Activated CD4-positive, CD25-positive, alpha-beta regulatory T cell treated with anti-CD3 and anti-CD28 coated beads, Interleukin-2, amount 50 U/mL, for 16 hours (primary cell): ENCODE measurements at regions not wholly inside any gene's neighbourhood (a gene's known extent, or its start where the extent isn't known, plus 50 kb on each side); places are given as distances from the start of the nearest gene placed in this dataset.
"Not testable (repeated sequence)": the region's sequence is repeated elsewhere in the genome, so short reads cannot be mapped to it uniquely, and the experiment has no call there.

ENCODE experiments used
- DNase-seq: peaks from one replicate; pipeline ENCODE4 v3.0.0-alpha.2; 2020; ENCODE audit warnings: low read depth, low spot score

- DNase-seq, result no peak
These were observed 240.0 kb downstream of the AACS start for GRCh38 chr12:125305231-125305630.

DNA sequence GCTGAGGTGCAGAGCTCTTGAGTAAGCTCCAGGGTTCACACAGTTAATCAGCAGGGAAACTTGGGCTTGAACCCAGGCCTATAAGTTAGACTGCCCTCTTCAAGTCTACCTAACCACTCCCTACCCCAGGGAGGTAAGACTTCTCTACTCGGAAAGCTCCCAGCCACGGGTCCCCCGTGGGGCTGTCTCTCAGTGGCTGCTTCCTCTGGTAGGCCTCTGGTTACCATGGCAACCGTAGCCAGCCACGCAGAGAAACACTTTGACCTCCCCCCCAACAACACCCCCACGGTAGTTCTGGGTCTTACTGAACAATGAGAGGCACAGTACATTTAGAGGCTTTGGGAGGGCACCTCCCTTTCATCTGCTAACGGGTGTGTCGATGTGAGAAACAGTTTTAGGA, 245.2 kb downstream of the AACS start:
- no peak for DNase-seq

DNA sequence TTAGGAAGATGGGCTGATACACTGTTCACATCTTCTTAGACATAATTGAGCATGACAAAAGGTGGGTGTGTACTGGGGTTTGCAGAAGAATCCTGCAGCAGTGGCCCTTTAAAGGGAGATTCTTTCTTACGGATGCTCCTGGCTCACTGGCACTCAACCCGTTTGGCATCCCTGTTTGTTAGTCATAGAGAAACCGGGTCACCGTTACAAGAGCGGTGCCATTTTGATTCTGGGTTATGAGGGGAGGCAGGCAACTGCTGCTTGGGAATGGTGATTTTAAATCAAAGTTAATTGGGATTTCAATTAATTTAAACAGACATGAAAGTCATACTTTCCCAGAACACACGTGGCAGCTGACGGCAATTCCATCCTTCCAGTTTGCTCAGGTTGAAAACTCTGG, 245.8 kb downstream of the AACS start:
- no peak for DNase-seq

DNA sequence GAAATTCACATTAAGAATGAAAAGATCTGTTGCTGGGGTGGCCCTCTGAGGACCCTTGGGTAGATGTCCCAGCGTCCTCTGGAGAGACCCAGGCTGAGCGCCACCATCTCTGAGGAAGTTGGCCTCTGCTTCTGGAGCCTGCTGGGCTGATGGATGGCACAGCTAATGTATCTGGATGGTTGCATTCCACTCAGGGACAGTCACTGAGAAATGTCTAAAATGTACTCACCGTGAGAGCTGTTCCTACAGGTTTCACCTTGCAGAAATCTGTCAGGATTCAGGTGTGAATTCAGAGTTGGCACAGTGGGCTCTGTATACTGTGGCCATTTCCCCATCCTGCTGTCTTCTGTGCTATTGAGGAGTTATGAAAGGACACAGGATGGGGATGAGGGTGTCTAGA, 247.2 kb downstream of the AACS start:
- DNase-seq, result no peak

GRCh38 chr12:125314051-125314755, 249.0 kb downstream of the AACS start:
- no peak for DNase-seq

DNA sequence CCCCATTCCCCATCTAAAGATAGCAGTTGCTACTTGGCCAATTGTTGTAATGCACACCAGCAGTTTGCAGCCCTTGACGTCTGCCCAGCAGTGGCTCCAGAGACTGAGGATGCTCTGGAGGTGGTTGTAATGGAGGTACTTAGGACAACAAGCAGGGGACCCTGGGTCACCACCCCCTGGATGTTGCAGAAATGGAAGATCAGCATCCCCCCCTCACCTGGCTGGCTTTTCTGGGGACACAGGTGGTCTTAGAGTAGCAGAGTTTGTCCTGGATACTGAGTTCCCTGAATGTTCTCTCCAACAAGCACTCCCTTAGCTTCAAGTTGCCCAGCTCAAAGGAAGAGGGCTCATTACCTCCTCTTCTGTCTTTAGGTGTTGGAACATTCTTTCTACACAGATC, 250.5 kb downstream of the AACS start:
- DNase-seq, result no peak

DNA sequence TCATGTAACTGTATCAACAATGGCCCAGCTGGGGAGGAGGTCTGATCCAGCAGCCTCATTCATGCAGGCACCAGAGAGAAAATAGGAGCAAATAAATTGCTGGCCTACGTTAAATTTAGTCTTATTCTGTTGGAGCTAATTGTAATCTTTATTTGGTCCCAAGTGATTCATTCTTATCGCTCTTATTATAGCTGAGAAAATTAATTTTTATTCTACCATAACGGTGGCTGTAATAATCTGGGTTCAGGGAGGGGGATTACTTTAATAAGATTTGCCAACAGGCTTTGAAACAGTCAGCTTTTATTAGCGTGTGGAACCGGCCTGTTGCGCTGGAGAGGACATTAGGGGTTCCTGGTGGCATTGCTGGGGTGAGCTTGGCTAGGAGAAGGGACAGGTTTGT, 254.9 kb downstream of the AACS start:
- no peak for DNase-seq

DNA sequence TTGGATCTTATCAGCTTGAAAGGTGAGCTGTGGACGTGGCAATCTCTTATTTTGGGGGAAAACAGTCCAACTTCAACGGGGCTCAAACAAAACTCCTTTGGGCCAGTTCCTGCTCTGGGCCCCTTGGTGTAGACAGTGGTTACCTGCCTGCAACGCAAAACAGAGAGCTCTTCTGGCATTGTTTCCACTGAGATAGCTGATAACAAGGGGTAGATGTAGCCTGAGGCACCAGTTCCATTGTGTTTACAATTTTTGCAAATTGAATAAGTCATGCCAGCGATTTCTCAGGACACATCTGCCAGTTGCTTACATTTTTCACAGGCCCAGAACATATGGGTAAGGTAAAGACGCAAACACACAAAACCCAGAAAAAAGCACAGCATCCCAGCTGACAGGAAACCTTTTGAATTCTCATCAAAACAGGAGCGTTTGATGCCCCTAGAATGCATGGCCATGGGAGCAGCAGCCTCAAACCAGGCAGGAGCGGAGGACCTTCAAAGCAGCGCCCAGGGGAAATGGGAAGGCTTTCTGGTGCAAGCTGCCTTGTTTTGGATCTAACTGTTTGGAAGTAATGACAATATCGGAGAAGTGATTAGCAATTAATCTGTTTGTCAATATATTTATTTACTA, 259.7 kb downstream of the AACS start:
- DNase-seq, result no peak

GRCh38 chr12:125329239-125330102, 264.2 kb downstream of the AACS start:
- DNase-seq, result no peak

DNA sequence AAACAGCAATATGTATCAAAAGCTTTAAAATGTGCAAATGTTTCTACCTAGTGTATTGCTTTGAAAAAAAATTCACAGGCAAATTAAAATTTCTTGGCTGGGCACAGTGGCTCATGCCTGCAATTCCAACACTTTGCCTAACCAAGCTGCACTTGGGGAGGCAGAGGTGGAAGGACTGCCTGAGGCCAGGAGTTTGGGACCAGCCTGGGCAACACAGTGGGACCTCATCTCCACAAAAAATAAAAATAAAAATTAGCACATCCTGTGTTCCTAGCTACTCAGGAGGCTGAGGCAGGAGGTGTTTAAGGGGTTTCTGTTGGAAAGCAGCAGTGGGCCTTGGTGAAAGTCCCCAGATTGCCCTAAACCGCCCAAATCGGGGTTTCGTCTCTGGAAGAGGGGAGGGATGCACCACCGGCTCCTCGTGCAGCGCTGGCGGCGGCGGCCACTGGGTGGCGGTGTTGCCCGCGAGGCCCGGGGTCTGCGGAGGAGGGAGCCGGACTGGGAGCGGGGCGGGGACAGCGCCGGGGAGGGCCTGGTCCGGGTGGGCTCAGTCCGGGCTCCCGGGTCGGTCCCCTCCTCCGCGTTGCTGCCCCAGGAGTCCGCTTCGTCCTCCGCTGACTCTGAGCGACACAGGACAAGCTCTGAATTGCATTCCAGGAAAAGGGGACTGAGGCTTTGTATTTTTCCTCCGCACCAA, 265.6 kb downstream of the AACS start:
- no peak for DNase-seq

DNA sequence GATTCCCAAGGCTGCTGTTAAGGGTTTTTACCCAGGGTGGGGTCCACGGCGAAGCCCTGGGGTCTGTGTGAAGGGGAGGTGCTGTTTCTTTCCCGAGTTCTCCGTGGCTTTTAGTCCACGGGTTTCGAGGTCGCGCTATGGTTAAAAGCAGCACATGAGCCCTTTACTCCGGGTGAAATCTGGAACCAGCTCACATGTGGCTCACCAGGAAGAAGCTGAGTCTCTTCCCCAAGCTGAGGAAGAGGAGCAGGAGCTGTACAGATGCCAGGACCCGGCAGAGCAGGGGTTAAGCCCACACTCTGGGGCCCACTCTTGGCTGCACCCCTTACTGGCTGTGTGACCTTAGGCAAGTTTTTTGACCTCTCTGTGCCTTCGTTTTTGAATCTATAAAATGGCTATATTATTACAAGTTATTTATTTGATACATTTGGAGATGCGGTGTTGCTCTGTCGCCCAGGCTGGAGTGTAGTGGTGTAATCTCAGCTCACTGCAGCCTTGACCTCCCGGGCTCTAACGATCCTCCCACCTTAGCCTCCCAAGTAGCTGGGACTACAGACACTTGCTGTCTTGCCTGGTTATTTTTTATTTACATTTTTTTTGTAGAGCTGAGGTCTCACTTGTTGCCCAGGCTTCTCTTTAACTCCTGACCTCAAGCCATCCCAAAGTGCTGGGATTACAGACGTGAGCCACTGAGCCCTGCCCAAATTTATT, 266.3 kb downstream of the AACS start:
- no peak for DNase-seq

DNA sequence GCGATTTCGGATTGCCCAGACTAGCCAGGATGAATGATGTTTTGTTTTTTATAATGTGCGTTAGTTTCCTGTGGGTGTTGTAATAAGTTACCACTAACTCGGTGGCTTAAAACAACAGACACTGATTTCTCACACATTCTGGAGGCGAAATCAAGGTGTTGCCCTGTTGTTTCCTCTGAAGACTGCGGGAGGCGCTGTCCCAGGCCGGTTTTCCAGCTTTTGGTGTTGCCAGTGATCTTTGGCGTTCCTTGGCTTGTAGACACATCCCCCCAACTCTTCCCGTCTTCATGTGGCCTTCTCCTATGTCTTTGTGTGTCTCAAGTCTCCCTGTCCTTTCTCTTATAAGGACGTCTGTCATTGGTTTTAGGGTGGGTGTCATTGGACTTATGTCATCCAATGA, 267.7 kb downstream of the AACS start:
- no peak for DNase-seq

- DNase-seq, result no peak
These were observed 271.0 kb downstream of the AACS start for GRCh38 chr12:125336246-125336645.

DNA sequence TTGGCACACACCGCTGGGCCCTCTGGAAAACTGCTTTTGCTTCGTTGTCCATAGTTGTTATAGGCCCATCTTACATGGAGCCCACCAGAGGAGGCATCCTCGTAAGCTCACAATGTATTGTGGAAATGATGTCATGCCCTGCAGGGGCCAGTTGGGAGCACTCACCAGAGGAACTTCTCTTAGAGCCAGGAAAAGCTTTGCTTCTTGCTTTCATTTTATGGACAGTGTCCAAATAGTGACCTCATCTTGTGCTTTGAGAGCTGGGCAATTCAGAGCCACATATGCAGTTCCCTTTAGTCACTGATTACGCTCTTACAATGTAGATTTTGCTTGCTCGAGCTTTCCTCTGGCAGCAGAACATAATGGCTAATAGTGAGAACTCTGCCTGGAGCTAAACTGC, 275.6 kb downstream of the AACS start:
- no peak for DNase-seq

- no peak for DNase-seq
These were observed 276.2 kb downstream of the AACS start for GRCh38 chr12:125341422-125341821.

DNA sequence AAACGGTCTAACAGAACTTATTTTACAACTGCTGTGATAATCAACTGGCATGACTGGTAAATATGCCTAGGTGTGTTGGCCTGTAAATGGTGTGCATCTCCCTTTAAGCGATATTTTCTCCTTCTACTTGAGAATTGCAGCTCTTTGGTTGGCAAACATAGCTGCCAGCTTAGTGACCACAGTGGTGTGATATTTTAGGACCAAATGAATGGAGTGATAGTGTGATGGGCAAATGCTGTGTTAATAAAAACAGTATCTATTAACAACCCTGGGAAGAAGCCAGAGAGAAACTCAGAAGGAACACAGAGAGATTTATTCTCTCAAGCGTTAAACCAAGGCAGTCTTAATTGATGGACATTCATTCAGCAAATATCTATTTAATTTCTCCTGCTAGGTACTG, 278.4 kb downstream of the AACS start:
- no peak for DNase-seq

DNA sequence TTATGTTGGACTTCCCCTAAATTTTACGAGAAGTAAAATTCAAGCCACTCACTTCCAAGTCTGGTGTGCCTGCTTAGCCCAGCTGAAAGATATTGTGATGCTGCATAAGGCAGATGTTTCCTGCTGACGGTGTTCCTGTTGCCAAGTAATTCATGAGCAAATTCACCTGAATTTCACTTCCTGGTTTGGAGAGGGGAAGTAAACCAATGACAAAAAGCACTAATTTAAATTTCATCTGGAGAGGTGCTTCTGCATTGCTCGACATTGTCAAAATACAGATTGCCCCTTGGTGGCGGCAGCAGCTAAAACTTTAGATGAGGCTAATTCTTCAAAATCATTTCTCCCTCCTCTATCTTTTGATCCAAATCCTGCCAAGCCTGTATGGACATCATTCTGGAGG, 281.1 kb downstream of the AACS start:
- DNase-seq, result no peak

GRCh38 chr12:125351788-125352187, 286.6 kb downstream of the AACS start:
- DNase-seq, result no peak

DNA sequence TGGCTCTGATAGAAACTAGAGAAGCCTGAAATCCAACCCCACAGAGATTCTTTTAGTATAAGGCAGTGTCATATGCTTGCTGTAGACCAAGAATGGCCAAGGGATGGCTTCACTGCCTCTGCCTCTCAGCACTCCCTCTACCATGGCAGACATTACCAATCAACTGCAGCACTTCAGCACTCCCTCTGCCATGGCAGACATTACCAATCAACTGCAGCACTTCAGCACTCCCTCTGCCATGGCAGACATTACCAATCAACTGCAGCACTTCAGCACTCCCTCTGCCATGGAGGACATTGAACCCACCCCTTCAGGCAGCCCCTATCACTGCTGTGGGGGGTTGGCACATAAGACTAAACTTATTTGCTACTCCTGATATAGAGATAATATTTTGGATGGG, 287.8 kb downstream of the AACS start:
- DNase-seq, result not testable (repeated sequence)

DNA sequence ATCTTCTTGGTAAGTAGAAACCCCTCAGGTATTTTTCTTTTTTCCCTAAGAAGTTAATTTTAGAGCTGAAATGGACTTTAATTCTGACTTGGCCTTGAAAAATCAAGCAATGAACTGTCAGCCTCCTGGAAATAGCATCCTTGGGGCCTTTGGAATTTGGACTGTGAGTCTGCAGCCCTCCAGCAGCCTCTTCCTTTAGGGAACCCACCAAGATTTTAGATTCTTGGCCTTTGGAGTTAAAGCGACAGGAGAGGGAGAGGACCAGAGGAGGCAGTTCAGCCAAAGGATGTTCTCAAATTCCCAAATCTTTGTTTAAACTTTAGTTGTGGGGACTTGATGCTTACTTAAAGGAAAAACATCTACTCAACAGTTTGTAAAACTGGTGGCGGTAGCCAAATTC, 288.6 kb downstream of the AACS start:
- no peak for DNase-seq

GRCh38 chr12:125355614-125356013, 290.4 kb downstream of the AACS start:
- no peak for DNase-seq
